ENCODE measurements at regions not wholly inside any gene's neighbourhood (a gene's known extent, or its start where the extent isn't known, plus 50 kb on each side); places are given as distances from the start of the nearest gene placed in this dataset.

DNA sequence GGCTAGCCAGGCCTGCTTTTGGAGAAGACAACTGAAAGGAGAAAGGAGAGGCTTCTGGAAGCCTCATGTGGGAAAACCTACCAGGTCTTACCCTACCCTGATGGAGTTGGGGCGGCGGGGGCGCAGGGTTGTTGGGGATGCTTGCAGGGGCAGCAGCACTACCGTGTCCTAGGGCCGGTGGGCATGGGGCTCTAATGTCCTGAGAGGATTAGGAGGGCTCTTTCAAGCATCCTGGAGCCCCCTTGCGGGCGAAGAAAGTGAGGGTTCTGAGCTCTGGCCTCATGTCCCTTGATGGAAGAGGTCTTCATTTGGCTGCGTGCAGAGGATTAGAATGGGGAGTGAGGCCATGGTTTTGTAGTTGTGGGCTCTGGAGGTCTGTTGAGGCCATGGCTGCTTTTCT, 86.9 kb upstream of the PITX1 start:
- no peak for DNase-seq (ENCODE audit: low read depth)

DNA sequence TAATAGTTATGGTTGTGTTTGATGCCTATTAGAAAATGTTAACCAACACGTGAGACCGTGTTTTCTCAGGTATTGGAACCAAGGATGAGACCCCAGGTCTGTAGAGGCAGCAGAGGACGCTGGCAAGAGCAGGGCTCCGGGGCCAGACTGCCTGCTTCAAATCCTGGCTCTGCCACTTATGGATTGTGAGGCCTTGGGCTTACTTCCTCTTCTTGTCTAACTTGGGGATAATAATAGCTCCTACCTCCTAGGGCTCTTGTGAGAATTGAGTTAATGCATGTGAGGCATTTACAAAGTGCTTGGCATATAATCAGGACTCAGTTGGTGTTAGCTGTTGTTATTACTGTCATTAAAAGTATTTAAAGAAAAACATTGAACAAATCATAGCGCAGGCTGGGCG, 85.5 kb upstream of the PITX1 start:
- DNase-seq (ENCODE audit: low read depth): no peak

DNA sequence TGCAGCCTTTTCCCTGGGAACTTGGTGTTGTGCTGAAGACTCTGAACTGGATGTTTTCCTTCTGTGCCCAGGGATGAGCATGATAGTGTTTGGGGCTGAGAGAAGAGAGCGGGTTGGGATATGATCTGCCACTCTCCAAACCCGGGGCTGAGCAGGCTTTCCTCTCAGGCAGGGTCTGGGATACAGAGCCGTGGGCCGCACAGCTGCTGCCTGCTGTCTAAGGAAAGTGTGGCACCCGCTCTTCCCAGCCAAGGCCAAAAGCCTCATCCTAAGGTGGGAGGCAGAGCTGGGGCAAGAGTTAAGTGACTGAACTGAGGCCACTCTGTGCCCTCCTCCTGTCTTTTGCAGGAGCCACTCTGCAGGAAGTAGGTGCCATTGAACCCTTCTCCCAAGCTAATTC, 83.6 kb upstream of the PITX1 start:
- DNase-seq (ENCODE audit: low read depth): no peak

DNA sequence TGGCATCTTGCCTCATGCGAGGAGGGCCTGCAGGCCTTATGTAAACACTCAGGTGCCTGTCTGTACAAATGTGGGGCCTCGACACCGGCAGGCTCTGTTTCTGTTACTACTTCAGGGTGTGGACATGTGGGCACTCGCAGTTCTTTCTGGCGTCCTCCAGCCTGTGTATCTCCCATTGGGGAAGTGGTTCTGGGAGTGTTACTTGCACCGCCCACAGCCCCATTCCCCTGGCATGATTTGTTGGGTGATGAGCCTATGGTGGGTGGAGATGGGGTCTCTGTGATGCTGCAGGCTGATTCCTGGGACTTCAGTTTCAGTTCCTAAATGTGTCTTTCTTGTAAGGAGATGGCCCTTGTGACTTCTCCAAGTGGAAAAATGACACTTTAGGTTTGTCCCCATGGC, 82.1 kb upstream of the PITX1 start:
- DNase-seq (ENCODE audit: low read depth): no peak

DNA sequence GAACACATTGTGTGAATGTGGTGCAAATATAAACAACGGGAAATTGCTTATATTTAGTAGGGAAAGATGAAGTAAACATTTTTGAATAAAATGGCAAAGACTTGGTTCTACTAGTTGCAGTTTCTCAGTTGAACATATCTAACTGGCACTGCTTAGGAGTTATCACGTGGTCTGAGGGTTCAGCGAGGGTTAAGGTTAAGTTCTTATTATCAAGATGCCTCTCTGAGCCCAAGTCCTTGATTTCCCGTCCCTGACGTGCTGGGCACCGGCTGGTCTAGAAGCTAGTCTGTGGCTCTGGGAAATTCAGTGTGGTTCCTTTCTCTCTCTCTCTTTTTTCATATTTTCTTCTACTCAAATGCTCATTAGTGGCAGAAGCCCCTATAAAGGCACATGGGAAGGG, 81.6 kb upstream of the PITX1 start:
- no peak for DNase-seq (ENCODE audit: low read depth)

DNA sequence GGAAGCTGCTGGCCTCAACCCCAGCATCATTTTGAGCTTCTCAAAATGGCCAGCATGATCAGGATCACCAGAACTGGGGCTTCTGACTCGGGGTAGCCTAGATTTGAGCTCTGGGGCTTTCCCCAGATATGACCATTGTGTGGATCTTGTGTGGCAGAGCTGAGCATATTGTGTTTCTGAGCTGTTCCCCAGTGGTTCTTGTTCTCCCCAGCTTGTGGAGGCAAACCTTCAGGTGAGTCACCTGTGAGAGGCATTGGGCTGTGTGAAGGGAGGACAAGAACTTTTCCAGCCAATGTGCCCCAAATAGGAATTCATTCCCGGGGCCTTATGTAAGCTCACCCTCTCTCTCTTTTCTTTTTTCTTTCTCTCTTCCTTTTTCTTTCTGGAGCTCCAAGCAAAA, 80.7 kb upstream of the PITX1 start:
- DNase-seq (ENCODE audit: low read depth): no peak

DNA sequence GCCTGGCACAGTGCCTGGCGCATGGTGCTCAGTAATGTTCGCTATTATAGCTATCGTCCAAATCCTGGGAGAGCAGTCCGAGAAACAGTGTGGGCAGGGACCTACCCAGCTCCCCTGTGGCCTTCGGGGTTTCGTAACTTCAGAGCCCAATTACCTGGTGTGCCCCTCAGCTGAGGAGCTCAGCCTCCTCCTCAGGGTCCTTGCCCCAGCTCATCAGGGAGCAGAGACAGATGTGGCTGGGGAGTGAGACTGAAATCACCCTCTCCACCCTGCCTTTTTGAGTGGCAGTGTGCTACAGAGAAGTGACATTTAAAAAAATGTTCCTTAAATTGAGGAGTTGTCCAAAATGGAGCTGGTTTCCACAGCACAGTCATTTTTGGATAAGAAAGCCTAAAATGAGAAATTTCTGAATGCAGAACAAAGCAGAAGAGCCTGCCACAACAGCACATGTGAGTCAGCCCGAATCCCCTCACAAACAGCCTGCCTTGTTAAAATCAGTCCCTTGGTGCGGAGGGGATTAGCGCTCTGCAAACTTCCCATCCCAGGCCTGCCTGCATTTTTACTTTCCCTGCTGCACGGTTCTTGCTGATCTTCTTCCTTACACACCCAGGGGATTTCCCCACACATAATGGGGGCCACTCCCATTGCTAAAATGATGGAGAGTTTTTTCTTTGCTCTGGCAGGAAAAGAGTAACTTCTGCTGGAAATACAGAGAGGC, 78.1 kb upstream of the PITX1 start:
- DNase-seq (ENCODE audit: low read depth): no peak

DNA sequence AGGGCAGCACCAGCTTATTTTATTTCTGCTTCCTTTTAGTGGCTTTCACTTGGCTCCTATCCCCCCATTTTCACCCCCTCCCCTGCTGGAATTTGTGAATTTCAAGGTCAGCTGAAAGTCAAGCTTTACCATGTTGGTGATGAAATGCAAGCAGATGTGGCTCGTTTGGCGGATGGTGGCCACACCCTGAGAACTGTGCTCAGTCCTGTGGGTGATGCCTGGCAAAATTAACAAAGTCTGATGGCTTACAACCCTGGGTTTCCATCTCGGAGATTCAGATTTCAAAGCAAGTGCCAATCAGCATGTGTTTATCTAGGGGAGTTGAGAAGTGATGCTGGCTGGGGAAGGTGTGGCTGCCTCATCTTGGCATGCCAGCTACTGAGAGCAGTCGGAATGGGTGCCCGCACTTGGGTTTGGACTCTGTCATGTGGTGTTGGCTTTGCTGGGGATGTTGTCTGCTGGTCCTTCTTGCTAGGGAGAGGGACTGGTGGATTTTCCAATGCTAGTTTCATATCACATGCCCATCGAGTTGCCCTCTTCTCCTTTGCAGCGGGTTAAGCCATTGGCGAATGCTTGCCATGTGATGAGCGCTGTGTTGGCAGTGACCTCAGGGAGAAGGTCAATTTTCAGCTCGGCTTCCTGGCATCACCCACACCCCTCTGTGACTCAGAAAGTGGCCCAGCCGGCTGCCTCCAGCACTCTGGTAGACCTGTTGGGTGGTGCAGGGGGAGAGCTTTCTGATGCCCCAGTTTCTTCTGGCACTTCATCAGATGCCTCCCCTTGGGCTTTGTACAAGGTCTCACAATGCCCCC, 77.0 kb upstream of the PITX1 start:
- no peak for DNase-seq (ENCODE audit: low read depth)

DNA sequence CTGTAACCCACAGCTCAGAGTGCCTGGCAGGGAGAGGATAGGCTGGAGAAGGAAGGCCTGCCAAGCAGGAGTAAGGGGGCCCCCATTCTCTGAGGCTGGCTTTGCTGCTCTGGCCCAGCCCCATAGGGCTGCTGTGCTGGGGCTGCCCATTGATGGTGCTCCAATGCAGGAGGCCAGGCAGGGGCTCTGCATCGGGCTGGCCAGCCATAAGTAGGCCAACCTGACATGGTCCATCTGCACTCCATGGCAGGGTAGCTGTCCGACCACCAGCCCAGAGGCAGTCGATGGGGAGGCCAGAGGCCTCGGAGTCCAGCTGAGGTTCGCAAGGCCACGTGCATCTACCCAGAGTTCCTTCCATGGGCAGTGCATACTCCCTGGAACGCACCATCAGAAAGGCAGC, 75.0 kb upstream of the PITX1 start:
- DNase-seq (ENCODE audit: low read depth): no peak

DNA sequence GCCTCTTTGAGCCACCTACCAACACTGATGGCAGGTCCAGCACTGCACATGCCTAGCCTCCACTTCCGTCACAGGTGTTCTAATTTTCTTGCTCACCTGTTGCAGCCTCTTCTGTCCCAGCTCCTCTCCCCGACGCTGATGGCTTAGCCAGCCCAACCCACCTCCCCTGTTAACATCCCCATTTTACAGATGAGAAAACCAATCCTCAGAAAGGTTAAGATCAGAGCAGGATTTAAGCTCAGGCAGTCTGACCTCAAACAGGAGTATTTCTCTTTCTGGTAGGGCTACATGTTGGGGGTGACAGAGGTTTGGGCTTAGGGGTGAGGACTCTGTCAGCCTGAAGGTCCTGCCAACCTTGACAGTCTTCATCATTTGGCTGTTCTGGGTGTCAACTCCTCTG, 74.5 kb upstream of the PITX1 start:
- DNase-seq (ENCODE audit: low read depth): no peak

DNA sequence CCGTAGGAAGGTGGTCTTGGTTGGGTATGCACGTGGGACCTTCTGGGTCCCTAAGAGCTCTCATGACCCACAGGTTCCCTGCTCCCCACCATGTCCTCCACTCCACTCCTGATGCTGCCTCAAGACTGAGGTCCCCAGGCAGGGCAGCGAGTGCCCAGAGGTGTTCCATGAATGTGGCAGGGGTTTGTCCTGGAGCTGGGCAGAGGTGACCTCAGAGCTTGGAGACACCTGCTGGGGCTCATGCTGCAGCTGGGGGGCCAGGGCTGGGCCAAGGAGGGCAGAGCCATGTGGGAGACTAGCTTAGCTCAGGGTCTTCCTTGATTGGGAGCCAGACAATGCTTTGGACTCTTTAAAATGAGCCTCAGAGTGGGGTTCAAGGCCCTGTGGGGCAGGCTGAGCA, 74.0 kb upstream of the PITX1 start:
- DNase-seq (ENCODE audit: low read depth): no peak

DNA sequence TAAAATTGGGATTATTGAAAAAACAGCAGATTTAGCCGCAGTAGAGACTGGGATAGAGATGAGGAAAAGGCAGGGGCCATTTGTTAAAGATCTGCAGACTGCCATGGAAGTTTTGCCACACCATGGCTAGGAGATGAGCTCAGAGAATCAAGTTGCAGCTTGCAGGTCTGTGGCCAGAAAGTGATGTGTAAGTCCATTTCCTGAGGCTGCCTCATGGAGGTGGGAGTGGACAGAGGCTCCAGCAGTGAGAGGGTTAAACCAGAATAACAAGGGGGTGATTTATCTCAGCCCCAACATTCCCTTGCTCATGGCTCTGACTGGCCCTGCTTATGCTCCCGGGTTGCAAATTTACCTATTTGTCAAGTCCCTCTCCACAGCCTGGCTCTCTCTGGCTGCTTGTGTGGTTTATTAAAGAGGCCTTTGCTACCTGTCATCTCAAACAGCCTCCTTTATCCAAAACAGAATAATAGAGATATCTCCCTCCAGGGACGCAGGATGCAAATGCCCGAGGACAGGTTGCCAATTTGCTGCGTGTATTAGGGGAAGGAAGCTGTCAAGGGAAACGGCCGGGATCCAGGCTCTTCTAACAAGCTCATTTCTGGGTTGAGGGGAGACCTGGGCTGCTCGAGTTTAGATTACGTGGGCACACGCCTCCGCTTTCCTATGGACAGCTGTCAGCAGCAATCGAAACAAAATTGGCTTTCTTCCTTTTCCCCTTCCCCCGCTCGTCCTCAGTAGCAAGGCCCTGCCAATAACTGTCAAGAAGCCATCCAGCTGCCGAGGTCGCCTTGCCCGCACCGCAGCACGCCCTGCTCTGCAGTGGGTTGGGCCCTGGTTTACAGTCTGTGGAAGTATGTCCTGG, 72.8 kb upstream of the PITX1 start:
- no peak for DNase-seq (ENCODE audit: low read depth)

DNA sequence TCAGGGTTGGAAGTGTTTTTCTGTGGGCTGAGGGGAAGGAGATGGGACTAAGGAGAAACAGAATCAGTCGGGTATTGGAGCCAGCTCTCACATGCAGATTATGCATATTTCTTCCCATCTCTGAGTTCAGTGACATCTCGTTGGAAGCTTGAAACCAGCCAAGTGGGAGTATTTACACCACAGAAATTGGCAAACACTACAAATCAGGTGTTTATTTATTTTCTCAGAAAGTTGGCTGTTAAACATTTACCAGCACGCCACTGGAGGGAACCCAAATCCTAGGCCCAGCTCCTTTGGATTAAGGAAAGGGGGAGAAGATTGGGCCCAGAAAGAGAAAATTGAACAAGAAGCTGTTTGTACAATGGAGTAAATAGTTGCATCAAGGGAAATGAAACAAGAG, 72.1 kb upstream of the PITX1 start:
- no peak for DNase-seq (ENCODE audit: low read depth)

DNA sequence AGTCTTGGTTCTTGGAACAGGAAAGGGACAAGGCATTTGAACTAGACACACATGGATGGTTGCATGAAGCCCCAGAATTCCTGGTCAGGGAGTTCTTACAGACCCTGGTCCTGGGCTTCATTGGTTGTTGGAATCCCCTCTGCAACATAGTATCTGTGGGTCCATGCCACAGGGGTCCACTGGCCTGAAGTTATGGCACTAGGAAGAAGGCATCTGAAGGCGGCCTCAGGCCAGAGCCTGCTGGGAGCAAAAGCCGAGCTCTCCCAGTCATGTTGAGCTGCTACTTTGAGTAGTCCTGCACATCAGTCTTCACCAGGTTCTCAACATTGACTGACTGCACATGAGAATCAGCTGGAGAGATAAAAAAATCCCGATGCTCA, 71.1 kb upstream of the PITX1 start:
- no peak for DNase-seq (ENCODE audit: low read depth)

DNA sequence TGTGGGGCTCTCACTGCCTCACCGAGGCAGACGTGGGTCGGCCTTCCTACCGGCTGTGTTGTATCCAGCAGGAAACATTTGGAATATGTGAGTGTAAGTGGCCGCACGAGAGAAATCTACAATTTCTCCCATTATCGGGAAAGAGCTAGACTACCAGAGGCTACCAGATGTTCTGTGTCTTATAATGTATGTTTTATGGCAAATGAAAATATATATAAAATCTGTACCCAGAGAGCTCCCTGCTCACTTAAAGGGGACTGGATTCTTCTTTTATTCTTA, 69.5 kb upstream of the PITX1 start:
- DNase-seq (ENCODE audit: low read depth): no peak

DNA sequence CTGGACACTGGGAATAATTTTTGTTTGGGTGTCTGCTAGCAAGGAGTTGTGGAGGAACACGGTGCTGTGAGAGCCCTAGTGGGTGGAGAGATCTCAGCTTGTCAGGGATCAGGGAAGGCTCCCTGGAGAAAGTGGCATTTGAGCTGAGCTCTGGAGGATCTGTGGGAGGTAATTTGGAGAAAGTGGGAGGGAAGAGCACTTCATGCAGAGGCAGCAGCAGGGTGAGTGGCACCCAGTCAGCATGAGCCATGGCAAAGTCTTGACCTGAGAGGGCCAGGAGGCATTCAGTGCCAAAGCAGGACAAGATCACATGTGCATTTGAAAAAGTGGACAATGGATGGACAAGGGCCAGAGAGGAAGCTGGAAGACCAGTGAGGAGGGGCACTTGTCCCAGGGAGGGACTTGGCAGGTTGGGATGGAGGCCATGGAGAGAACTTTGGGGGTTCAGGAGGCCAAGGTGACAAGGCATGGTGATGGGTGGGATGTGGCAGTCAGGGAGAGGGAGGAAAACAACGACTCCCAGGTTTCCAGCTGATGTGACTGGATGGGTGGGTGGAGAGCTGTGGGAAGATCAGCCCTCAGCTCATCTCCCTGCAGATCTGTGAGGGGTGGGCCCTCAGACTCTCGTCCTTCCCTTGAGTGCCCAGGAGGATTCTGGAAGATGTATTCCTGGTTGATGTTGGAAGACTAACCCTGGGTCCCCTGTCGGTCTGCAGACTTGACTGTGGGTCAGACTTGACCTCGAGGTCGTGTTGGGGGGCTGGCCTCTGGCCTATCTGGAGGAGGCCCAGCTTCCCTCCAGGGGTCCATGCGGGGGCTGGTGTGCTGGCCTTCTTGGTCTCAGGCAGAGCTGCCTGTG, 68.9 kb upstream of the PITX1 start:
- no peak for DNase-seq (ENCODE audit: low read depth)

DNA sequence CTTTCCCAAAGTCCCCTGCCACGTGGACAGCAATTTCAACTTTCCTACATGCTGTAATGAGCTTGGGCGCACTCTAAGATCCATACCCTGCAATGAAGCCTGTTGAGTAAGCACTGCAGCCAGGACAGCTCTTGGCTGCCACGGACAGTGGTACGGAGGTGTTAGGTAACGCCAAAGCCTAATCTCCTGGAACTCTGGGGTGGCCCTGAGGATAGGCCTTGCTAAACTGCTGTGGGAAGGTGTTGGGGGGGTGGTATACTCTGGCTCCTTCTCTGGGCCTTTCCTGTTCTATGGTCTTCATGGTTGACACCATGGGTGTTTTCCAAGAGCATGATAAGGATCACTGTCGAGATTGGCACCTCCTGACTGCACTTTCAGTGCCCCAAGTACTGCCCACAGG, 66.4 kb upstream of the PITX1 start:
- no peak for DNase-seq (ENCODE audit: low read depth)

DNA sequence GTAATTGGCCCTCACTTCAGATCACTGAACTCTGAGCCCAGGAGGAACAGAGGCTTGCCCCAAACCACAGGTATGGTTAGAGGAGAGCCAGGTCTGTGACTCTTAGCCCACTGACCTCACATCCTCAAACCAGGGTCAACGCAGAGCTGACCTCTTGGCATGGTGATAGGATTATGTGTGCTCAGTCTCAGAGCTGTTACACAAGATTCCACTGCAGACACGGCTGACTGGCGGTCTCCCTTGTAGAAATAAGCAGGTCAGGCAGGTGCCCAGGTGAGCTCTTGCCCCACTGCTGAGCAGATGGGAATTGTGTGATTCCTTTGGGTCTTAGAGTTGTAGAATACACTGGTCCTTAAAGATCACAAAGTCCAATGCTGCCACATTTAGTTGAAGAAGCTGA, 66.0 kb upstream of the PITX1 start:
- no peak for DNase-seq (ENCODE audit: low read depth)

DNA sequence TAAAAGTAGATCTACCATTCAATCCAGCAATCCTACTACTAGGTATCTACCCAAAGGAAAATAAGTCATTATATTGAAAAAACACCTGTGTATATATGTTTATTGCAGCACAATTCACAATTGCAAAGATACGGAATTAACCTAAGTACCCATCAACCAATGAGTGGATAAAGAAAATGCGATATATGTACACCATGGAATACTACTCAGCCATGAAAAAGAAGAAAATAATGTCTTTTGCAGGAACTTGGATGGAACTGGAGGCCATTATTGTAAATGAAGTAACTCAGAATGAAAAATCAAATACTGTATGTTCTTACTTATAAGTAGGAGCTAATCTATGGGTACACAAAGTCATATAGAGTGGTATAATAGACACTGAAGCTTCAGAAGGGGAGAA, 63.4 kb upstream of the PITX1 start:
- no peak for DNase-seq (ENCODE audit: low read depth)

DNA sequence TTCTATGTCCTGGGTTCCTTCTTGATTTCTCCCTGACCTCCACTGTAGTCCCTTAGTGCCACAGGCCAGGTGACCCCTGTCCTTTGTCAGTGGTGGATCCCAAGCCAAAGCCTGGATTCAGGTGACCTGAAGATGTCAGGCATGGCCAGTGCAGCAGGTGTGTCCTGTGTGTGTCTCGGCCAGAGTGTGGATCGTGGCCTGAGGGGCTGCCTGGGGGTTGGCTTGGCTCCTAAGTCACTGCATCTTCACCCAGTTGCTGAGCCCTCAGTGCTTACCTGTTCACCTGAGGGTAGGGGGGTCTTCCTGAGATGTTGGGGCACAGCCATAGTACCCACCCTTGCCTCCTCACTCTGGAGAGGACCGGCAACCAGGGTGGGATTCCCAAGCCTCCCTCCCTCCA, 61.8 kb upstream of the PITX1 start:
- no peak for DNase-seq (ENCODE audit: low read depth)

DNA sequence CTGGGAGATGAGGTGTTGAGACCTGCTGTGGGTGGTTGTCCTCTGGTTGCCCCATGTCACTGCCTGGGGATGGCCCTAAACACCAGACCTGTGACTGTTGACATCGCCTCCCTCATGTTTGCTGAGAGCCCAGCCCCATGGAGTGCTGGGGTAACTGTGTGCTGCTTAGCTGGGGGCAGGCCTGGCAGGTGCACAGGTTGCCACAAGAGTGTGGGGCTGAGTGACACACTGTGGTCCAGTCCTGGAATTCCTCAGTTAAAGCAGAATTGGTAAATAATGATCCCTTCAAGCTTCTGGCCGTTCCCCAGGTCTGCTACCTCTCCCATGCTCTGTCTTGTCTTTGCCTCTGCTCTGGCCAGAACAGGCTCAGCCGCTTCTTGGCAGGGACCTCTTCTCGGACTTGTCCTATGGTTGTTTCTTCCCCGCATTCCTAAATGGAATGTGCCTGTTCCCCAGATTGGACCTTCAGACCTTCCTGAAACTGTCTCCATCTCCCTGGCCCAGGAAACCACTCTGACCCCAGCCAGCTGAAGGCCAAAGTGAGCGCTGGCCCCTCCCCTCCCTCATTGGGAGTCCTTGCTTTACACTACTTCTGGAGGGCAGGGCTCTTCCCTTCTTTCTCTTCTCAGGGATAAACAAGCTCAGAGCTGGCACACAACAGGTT, 61.2 kb upstream of the PITX1 start:
- DNase-seq (ENCODE audit: low read depth): no peak

Measured in stimulated activated CD8-positive, alpha-beta memory T cell treated with anti-CD3 and anti-CD28 coated beads, Interleukin-15, amount 100 ng/mL, for 24 hours (primary cell).